Stimulated activated memory B cell treated with anti-CD40 and anti-IgM and Interleukin-4, amounts not matched to agents 10 μg/mL and 1 μg/mL and 100 μg/mL, for 72 hours (primary cell): ENCODE measurements at regions not wholly inside any gene's neighbourhood (a gene's known extent, or its start where the extent isn't known, plus 50 kb on each side); places are given as distances from the start of the nearest gene placed in this dataset.

Source experiments
- ATAC-seq: fragments of 150-1000 bp; cut with Tn5 transposase; 2 replicates; pipeline ENCODE4 v1.10.0; 2021
- H3K27ac Mint-ChIP-seq: one replicate; pipeline ENCODE4 v1.8.0; 2022; ENCODE audit warnings: mild to moderate bottlenecking, mixed read lengths
- H3K27me3 Mint-ChIP-seq: one replicate; pipeline ENCODE4 v1.8.0; 2022; ENCODE audit warnings: mixed read lengths
- H3K36me3 Mint-ChIP-seq: one replicate; pipeline ENCODE4 v1.8.0; 2022; ENCODE audit warnings: mixed read lengths
- H3K4me1 Mint-ChIP-seq: one replicate; pipeline ENCODE4 v1.8.0; 2022; ENCODE audit warnings: mixed read lengths
- H3K4me3 Mint-ChIP-seq: one replicate; pipeline ENCODE4 v1.8.0; 2022; ENCODE audit warnings: mild to moderate bottlenecking, moderate library complexity, mixed read lengths
- H3K9me3 Mint-ChIP-seq: one replicate; pipeline ENCODE4 v1.8.0; 2022; ENCODE audit warnings: mixed read lengths

GRCh38 chr4:7131498-7132031 is 60.8 kb upstream of the SORCS2 start:
- Mint-ChIP-seq H3K27me3 (peaks cover 14% of the 10 kb centered on the region), H3K9me3 (peaks cover 3% of the 10 kb centered on the region), H3K4me1 (no peaks in the 10 kb centered on the region), H3K36me3 (no peaks in the 10 kb centered on the region), H3K4me3 (no peak overlapping the region), H3K27ac (no peak overlapping the region)
- ATAC-seq, result no peak

GRCh38 chr4:7130621-7131211 is 61.6 kb upstream of the SORCS2 start:
- no peak overlapping the region for H3K27ac Mint-ChIP-seq
- H3K36me3 Mint-ChIP-seq, result no peaks in the 10 kb centered on the region
- H3K27me3 Mint-ChIP-seq, result peaks cover 14% of the 10 kb centered on the region
- H3K9me3 Mint-ChIP-seq, result peaks cover 3% of the 10 kb centered on the region
- H3K4me1 Mint-ChIP-seq, result no peaks in the 10 kb centered on the region
- no peak overlapping the region for H3K4me3 Mint-ChIP-seq
- no peak for ATAC-seq

- Mint-ChIP-seq H3K27ac (no peak overlapping the region), H3K4me3 (no peak overlapping the region), H3K9me3 (peaks cover 3% of the 10 kb centered on the region), H3K4me1 (no peaks in the 10 kb centered on the region), H3K36me3 (no peaks in the 10 kb centered on the region), H3K27me3 (peaks cover 18% of the 10 kb centered on the region)
- ATAC-seq, result no peak
Measured at GRCh38 chr4:7129871-7130620, 62.2 kb upstream of the GRPEL1 start.

GRCh38 chr4:7128644-7129043 is 60.8 kb upstream of the GRPEL1 start:
- H3K4me3 Mint-ChIP-seq, result no peak overlapping the region
- no peaks in the 10 kb centered on the region for H3K36me3 Mint-ChIP-seq
- H3K9me3 Mint-ChIP-seq, result peaks cover 3% of the 10 kb centered on the region
- no peak for ATAC-seq
- H3K27me3 Mint-ChIP-seq, result peaks cover 22% of the 10 kb centered on the region
- no peaks in the 10 kb centered on the region for H3K4me1 Mint-ChIP-seq
- no peak overlapping the region for H3K27ac Mint-ChIP-seq

DNA sequence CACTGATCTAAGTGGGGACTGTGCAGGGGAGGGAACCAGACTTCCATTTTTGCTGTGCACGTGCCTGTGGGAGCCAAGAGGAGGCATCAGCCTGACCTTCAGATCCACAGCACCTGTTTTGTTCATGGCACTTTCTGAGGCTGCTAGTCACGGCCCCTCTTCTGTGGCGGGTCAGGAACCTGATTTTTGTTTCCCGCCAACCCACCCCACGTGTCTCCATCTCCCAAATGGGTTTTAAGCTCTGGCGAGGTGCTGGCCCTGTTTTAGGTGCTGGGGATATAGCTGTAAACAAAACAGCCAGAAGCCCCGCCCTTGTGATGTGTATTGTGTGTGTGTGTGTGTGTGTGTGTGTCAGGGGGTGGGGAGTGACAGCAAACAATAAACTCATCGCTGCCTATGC is 60.4 kb upstream of the GRPEL1 start:
- H3K4me3 Mint-ChIP-seq, result no peak overlapping the region
- H3K27ac Mint-ChIP-seq, result no peak overlapping the region
- H3K4me1 Mint-ChIP-seq, result no peaks in the 10 kb centered on the region
- H3K36me3 Mint-ChIP-seq, result no peaks in the 10 kb centered on the region
- ATAC-seq, result no peak
- peaks cover 22% of the 10 kb centered on the region for H3K27me3 Mint-ChIP-seq
- H3K9me3 Mint-ChIP-seq, result peaks cover 3% of the 10 kb centered on the region

GRCh38 chr4:7127576-7127975 is 59.7 kb upstream of the GRPEL1 start:
- H3K27me3 Mint-ChIP-seq, result peaks cover 22% of the 10 kb centered on the region
- no peak for ATAC-seq

GRCh38 chr4:7126981-7127380 is 59.1 kb upstream of the GRPEL1 start:
- Mint-ChIP-seq H3K27me3 (peaks cover 22% of the 10 kb centered on the region), H3K9me3 (no peaks in the 10 kb centered on the region), H3K27ac (no peak overlapping the region), H3K4me3 (no peak overlapping the region), H3K4me1 (no peaks in the 10 kb centered on the region), H3K36me3 (no peaks in the 10 kb centered on the region)
- ATAC-seq, result no peak

More at GRCh38 chr4:7127576-7127975, 59.7 kb upstream of the GRPEL1 start:
- Mint-ChIP-seq H3K4me3 (no peak overlapping the region), H3K9me3 (no peaks in the 10 kb centered on the region), H3K36me3 (no peaks in the 10 kb centered on the region), H3K4me1 (no peaks in the 10 kb centered on the region), H3K27ac (no peak overlapping the region)

DNA sequence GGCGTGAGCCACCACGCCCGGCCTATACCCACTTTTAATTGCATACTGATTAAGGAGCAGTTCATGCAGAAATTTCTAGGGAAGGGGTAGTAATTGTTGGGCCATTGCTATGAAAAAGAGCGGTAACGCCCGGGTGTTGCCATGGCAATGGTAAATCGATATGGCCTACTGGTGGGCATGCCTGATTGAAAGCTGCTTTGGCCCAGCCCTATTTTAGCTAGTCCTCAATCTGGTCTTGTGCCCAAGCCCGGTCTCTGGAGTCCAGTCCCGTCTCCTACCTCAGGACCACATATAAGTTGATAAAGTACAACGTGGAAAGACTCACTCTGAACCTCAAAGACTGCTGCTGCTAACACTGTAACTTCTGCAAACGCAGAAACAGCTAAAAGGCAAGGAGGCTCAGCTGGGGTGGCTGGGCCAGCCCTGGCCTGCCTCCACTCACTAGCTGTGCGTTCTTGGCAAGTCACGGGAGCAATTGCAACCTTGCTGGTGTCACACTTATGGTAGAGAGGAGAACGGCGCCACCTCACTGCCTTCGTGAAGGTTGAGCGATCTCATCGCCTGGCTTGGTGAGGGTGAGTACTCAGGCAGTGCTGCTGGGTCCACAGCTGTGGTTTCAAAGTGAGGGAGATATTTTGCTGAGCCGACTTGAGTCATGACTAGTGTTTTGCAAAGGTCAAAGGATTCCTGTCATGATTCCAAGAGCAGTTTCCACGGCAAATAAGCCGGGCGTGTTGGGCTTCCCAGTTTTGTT is 57.0 kb upstream of the GRPEL1 start:
- Mint-ChIP-seq H3K4me1 (no peaks in the 10 kb centered on the region), H3K27me3 (peaks cover 35% of the 10 kb centered on the region), H3K4me3 (no peak overlapping the region), H3K9me3 (no peaks in the 10 kb centered on the region), H3K36me3 (no peaks in the 10 kb centered on the region), H3K27ac (no peak overlapping the region)
- ATAC-seq, result no peak

DNA sequence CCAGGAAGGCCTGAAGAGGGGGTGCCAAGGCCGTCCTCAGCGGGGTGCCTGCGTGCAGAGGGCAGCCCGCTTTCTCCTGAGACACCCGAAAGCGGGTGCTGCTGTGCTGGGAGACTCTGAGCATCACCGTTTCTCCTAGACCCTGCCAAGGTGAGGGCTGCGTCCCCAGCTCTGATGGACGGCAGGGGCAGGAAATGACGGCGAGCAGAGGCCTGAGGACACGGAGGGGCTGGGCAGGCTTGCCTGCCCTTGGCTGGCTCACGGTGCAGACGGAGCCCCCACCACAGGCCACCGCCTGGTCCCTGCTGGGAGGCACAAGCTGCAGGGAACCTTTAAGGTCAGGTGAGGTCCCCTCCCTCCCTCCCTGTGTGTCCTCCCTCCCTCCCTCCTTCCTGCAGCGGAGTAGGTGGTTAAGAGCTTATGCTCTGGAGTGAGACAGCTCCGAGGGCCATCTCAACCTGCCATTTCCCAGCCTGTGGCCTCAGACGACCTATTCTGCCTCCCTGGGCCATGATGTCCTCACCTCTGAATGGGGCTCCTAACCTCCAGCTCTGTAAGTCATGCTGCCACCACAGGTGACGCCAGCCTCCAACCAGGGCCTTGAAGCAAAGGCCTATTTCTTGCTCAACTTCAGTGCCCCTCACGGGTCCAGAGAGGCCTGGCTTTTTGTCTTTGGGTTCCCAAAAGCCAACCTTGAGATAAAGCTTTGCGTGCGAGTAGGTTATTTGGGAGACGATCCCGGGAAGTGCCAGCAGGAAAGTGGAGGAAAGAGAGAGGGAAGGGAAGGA is 54.2 kb upstream of the GRPEL1 start:
- Mint-ChIP-seq H3K36me3 (peaks cover 6% of the 10 kb centered on the region), H3K4me1 (no peaks in the 10 kb centered on the region), H3K27me3 (peaks cover 50% of the 10 kb centered on the region), H3K27ac (no peak overlapping the region), H3K4me3 (no peak overlapping the region), H3K9me3 (peaks cover 12% of the 10 kb centered on the region)
- peak; percentile 14 for ATAC-seq

DNA sequence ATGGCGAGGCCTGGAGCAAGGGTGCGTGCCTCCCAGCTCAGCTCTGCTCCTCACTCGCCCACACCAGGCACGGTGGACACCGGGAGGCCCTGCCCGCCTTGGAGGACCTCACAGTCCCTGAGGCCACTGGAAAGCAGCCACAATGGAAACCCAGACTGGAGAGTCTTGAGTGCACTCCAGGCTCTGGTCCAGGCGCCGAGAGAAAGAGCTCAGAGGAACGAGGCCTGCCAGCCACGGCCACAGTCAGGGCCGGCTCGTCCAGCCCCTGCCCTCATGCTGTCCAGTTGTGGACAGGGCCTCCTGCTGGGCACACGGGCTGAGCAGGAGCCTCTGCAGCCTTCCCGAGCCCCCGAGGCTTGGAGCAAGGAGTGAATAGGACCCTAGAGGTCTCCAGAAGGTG is 53.3 kb upstream of the GRPEL1 start:
- Mint-ChIP-seq H3K27ac (no peak overlapping the region), H3K36me3 (peaks cover 6% of the 10 kb centered on the region), H3K4me3 (no peak overlapping the region), H3K9me3 (peaks cover 12% of the 10 kb centered on the region), H3K27me3 (peaks cover 47% of the 10 kb centered on the region), H3K4me1 (no peaks in the 10 kb centered on the region)
- ATAC-seq, result no peak

DNA sequence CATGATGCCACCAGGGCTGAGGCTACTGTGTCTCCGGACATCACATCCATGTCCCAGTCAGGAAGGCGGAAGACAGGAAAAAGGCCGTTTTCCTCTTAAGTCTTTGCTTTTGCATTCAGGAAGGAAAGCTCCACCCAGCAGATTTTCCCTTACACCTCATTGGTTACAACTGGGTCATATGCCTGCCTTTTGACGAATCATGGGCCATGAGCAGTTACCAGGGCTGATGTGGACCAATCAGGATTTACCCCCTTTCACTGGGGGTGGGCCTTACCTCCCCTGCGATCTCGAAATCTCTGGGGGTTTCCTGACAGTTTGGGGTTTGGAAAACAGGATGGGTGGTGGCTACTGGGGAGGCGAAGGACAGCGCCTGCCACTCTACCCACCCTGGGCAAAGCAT is 52.5 kb upstream of the GRPEL1 start:
- Mint-ChIP-seq H3K27me3 (peaks cover 50% of the 10 kb centered on the region), H3K9me3 (peaks cover 12% of the 10 kb centered on the region), H3K4me1 (no peaks in the 10 kb centered on the region), H3K36me3 (peaks cover 6% of the 10 kb centered on the region), H3K4me3 (no peak overlapping the region), H3K27ac (no peak overlapping the region)
- no peak for ATAC-seq

- Mint-ChIP-seq H3K4me1 (no peaks in the 10 kb centered on the region), H3K27me3 (peaks cover 56% of the 10 kb centered on the region), H3K4me3 (no peak overlapping the region), H3K36me3 (peaks cover 6% of the 10 kb centered on the region), H3K27ac (no peak overlapping the region), H3K9me3 (peaks cover 14% of the 10 kb centered on the region)
- no peak for ATAC-seq
Measured at GRCh38 chr4:7118013-7118832, 50.4 kb upstream of the GRPEL1 start.
